DOHH2 (cell line): ENCODE measurements at regions not wholly inside any gene's neighbourhood (a gene's known extent, or its start where the extent isn't known, plus 50 kb on each side); places are given as distances from the start of the nearest gene placed in this dataset.

Experiments
- EZH2phosphoT487 ChIP-seq: fragments of 200-600 bp; sonication (generic); IDR thresholded peaks from 2 replicates; pipeline ENCODE4 v1.6.1; 2017; ENCODE audit warnings: borderline replicate concordance, mild to moderate bottlenecking, antibody characterized with exemption, low read length, moderate library complexity, mixed read lengths
- TF ChIP-seq, protein P1 (sequence below): fragments of 200-600 bp; sonication (generic); IDR thresholded peaks from one replicate; pipeline ENCODE4 v1.5.1; 2014; ENCODE audit warnings: antibody characterized with exemption, mild to moderate bottlenecking, low read depth, low read length; ENCODE audit not compliant: poor library complexity, severe bottlenecking

GRCh38 chr20:7516621-7517111 is 423.6 kb downstream of the HAO1 start:
- TF ChIP-seq, protein P1, sequence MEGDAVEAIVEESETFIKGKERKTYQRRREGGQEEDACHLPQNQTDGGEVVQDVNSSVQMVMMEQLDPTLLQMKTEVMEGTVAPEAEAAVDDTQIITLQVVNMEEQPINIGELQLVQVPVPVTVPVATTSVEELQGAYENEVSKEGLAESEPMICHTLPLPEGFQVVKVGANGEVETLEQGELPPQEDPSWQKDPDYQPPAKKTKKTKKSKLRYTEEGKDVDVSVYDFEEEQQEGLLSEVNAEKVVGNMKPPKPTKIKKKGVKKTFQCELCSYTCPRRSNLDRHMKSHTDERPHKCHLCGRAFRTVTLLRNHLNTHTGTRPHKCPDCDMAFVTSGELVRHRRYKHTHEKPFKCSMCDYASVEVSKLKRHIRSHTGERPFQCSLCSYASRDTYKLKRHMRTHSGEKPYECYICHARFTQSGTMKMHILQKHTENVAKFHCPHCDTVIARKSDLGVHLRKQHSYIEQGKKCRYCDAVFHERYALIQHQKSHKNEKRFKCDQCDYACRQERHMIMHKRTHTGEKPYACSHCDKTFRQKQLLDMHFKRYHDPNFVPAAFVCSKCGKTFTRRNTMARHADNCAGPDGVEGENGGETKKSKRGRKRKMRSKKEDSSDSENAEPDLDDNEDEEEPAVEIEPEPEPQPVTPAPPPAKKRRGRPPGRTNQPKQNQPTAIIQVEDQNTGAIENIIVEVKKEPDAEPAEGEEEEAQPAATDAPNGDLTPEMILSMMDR: no peak
- no peak for TF ChIP-seq EZH2phosphoT487
